SK-N-SH treated with all-trans-retinoic acid at 6 μM for 48 hours (cell line): ENCODE measurements at regions not wholly inside any gene's neighbourhood (a gene's known extent, or its start where the extent isn't known, plus 50 kb on each side); places are given as distances from the start of the nearest gene placed in this dataset.

Experiments used
- ATAC-seq: fragments of 200-7000 bp; cut with Tn5 transposase; 3 replicates; pipeline ENCODE4 v1.9.1; 2020; ENCODE audit warnings: mild to moderate bottlenecking, moderate library complexity
- ARNTL ChIP-seq: fragments of 450-650 bp; formaldehyde crosslinking; IDR thresholded peaks from 2 replicates; pipeline ENCODE4 v1.5.0; 2020; ENCODE audit warnings: low read depth, mild to moderate bottlenecking, moderate library complexity, borderline replicate concordance
- BACH2 ChIP-seq: fragments of 250-450 bp; sonication (Bioruptor Pico); IDR thresholded peaks from 2 replicates; pipeline ENCODE4 v1.9.0; 2021; ENCODE audit warnings: mild to moderate bottlenecking, borderline replicate concordance
- CSDC2 ChIP-seq: fragments of 250-450 bp; sonication (Bioruptor Pico); IDR thresholded peaks from 2 replicates; pipeline ENCODE4 v1.5.0; 2020; ENCODE audit warnings: mild to moderate bottlenecking, moderate library complexity
- ESRRG ChIP-seq: fragments of 250-450 bp; sonication (Bioruptor Pico); IDR thresholded peaks from 2 replicates; pipeline ENCODE4 v1.6.1; 2021; ENCODE audit warnings: mild to moderate bottlenecking
- GLIS3 ChIP-seq: fragments of 250-450 bp; sonication (Bioruptor Pico); IDR thresholded peaks from 2 replicates; pipeline ENCODE4 v1.5.0; 2020; ENCODE audit warnings: mild to moderate bottlenecking, moderate library complexity
- ISL1 ChIP-seq: fragments of 250-450 bp; sonication (Bioruptor Pico); IDR thresholded peaks from 2 replicates; pipeline ENCODE4 v2.1.2; 2022; ENCODE audit warnings: mild to moderate bottlenecking, moderate library complexity
- OSR1 ChIP-seq: fragments of 250-450 bp; sonication (Bioruptor Pico); IDR thresholded peaks from 2 replicates; pipeline ENCODE4 v1.8.0; 2022; ENCODE audit warnings: moderate library complexity, mild to moderate bottlenecking, inconsistent platforms
- POU6F1 ChIP-seq: fragments of 250-450 bp; sonication (Bioruptor Pico); IDR thresholded peaks from 2 replicates; pipeline ENCODE4 v1.8.0; 2021; ENCODE audit warnings: low read depth, mild to moderate bottlenecking, moderate library complexity, borderline replicate concordance
- PPARA ChIP-seq: fragments of 250-450 bp; sonication (Bioruptor Pico); IDR thresholded peaks from 2 replicates; pipeline ENCODE4 v1.5.0; 2020; ENCODE audit warnings: mild to moderate bottlenecking, borderline replicate concordance
- RARB ChIP-seq: fragments of 250-450 bp; sonication (Bioruptor Pico); IDR thresholded peaks from 2 replicates; pipeline ENCODE4 v1.8.0; 2021; ENCODE audit warnings: mild to moderate bottlenecking, moderate library complexity
- SNAI2 ChIP-seq: fragments of 250-450 bp; sonication (Bioruptor Pico); IDR thresholded peaks from 2 replicates; pipeline ENCODE4 v1.5.0; 2020; ENCODE audit warnings: mild to moderate bottlenecking, moderate library complexity
- TCF4 ChIP-seq: fragments of 250-450 bp; sonication (Bioruptor Pico); IDR thresholded peaks from 2 replicates; pipeline ENCODE4 v1.8.0; 2021; ENCODE audit warnings: mild to moderate bottlenecking, moderate library complexity, borderline replicate concordance
- TOX ChIP-seq: fragments of 250-450 bp; sonication (Bioruptor Pico); IDR thresholded peaks from 2 replicates; pipeline ENCODE4 v1.8.0; 2021; ENCODE audit warnings: mild to moderate bottlenecking, moderate library complexity, borderline replicate concordance
- TSHZ2 ChIP-seq: fragments of 250-450 bp; sonication (Bioruptor Pico); IDR thresholded peaks from 2 replicates; pipeline ENCODE4 v1.5.0; 2020; ENCODE audit warnings: mild to moderate bottlenecking, moderate library complexity
- ZC3H10 ChIP-seq: fragments of 250-450 bp; sonication (Bioruptor Pico); IDR thresholded peaks from 2 replicates; pipeline ENCODE4 v1.5.1; 2021; ENCODE audit warnings: mild to moderate bottlenecking, moderate library complexity
- ZFP3 ChIP-seq: fragments of 250-450 bp; sonication (Bioruptor Pico); IDR thresholded peaks from 2 replicates; pipeline ENCODE4 v1.5.0; 2020; ENCODE audit warnings: mild to moderate bottlenecking, moderate library complexity
- ZFP30 ChIP-seq: fragments of 450-650 bp; formaldehyde crosslinking; IDR thresholded peaks from 2 replicates; pipeline ENCODE4 v1.5.0; 2022; ENCODE audit warnings: mild to moderate bottlenecking, moderate library complexity
- ZNF565 ChIP-seq: fragments of 450-650 bp; formaldehyde crosslinking; conservative IDR thresholded peaks from 2 replicates; pipeline ENCODE4 v1.5.0; 2020; ENCODE audit warnings: low read depth, mild to moderate bottlenecking, moderate library complexity
- ZNF70 ChIP-seq: fragments of 450-650 bp; formaldehyde crosslinking; IDR thresholded peaks from 2 replicates; pipeline ENCODE4 v1.5.0; 2020; ENCODE audit warnings: mild to moderate bottlenecking, moderate library complexity
- TF ChIP-seq, protein P1 (sequence below): fragments of 250-450 bp; sonication (Bioruptor Pico); IDR thresholded peaks from 2 replicates; pipeline ENCODE4 v1.5.1; 2021; ENCODE audit warnings: mild to moderate bottlenecking, moderate library complexity
- TF ChIP-seq, protein P2 (sequence below): fragments of 250-450 bp; sonication (Bioruptor Pico); IDR thresholded peaks from 2 replicates; pipeline ENCODE4 v1.8.0; 2020; ENCODE audit warnings: mild to moderate bottlenecking, moderate library complexity, borderline replicate concordance
- TF ChIP-seq, protein P3 (sequence below): fragments of 250-450 bp; sonication (Bioruptor Pico); IDR thresholded peaks from 2 replicates; pipeline ENCODE4 v1.5.1; 2020; ENCODE audit warnings: low read depth, mild to moderate bottlenecking, moderate library complexity

- TF ChIP-seq TSHZ2 (CRISPR knock-in tag) (no peak), TCF4 (CRISPR knock-in tag) (no peak), ARNTL (CRISPR knock-in tag) (no peak)
These were observed 539.9 kb upstream of the SEL1L start (continued) for GRCh38 chr14:82073547-82073946.

GRCh38 chr14:82075566-82075965, 541.9 kb upstream of the SEL1L start:
- ATAC-seq = no peak
- TF ChIP-seq ARNTL (CRISPR knock-in tag) = no peak
- TF ChIP-seq ZFP3 = no peak
- no peak for TF ChIP-seq ZC3H10 (CRISPR knock-in tag)
- TF ChIP-seq RARB (CRISPR knock-in tag) = no peak
- TF ChIP-seq, protein P1, sequence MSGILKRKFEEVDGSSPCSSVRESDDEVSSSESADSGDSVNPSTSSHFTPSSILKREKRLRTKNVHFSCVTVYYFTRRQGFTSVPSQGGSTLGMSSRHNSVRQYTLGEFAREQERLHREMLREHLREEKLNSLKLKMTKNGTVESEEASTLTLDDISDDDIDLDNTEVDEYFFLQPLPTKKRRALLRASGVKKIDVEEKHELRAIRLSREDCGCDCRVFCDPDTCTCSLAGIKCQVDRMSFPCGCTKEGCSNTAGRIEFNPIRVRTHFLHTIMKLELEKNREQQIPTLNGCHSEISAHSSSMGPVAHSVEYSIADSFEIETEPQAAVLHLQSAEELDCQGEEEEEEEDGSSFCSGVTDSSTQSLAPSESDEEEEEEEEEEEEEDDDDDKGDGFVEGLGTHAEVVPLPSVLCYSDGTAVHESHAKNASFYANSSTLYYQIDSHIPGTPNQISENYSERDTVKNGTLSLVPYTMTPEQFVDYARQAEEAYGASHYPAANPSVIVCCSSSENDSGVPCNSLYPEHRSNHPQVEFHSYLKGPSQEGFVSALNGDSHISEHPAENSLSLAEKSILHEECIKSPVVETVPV (CRISPR knock-in tag) = no peak
- TF ChIP-seq ZFP30 = no peak
- TF ChIP-seq TSHZ2 (CRISPR knock-in tag) = no peak
- TF ChIP-seq ESRRG (CRISPR knock-in tag) = no peak
- TF ChIP-seq SNAI2 (CRISPR knock-in tag) = no peak
- TF ChIP-seq GLIS3 (CRISPR knock-in tag) = no peak
- no peak for TF ChIP-seq ISL1
- TF ChIP-seq ZNF565 = no peak
- TF ChIP-seq, protein P2, sequence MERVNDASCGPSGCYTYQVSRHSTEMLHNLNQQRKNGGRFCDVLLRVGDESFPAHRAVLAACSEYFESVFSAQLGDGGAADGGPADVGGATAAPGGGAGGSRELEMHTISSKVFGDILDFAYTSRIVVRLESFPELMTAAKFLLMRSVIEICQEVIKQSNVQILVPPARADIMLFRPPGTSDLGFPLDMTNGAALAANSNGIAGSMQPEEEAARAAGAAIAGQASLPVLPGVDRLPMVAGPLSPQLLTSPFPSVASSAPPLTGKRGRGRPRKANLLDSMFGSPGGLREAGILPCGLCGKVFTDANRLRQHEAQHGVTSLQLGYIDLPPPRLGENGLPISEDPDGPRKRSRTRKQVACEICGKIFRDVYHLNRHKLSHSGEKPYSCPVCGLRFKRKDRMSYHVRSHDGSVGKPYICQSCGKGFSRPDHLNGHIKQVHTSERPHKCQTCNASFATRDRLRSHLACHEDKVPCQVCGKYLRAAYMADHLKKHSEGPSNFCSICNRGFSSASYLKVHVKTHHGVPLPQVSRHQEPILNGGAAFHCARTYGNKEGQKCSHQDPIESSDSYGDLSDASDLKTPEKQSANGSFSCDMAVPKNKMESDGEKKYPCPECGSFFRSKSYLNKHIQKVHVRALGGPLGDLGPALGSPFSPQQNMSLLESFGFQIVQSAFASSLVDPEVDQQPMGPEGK = no peak

DNA sequence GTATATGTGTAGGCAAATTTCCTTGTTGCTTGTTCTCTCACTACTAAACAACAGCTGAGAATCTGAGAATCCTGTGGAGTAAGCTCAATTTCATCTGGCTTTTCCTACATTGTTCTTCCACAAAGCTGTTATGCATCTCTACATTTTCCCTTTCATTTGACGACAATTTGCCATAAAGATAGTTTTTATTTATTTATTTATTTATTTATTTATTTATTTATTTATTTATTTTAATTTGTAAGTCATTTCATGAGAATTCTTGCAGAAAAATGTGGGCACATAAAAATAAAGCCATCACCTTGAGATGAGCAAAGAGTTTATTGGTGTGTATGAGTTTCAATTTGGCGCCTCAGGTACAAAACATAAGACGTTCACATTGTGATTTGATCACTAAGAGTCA, 545.9 kb upstream of the SEL1L start:
- no peak for ATAC-seq
- TF ChIP-seq ZC3H10 (CRISPR knock-in tag) (no peak), TOX (no peak), ZNF565 (no peak), GLIS3 (CRISPR knock-in tag) (no peak), POU6F1 (CRISPR knock-in tag) (no peak), RARB (CRISPR knock-in tag) (no peak), CSDC2 (CRISPR knock-in tag) (no peak), OSR1 (CRISPR knock-in tag) (no peak), TCF4 (CRISPR knock-in tag) (no peak), PPARA (no peak), ISL1 (no peak), ZFP3 (no peak), BACH2 (CRISPR knock-in tag) (no peak), ZNF70 (CRISPR knock-in tag) (no peak), SNAI2 (CRISPR knock-in tag) (no peak)
- TF ChIP-seq, protein P3, sequence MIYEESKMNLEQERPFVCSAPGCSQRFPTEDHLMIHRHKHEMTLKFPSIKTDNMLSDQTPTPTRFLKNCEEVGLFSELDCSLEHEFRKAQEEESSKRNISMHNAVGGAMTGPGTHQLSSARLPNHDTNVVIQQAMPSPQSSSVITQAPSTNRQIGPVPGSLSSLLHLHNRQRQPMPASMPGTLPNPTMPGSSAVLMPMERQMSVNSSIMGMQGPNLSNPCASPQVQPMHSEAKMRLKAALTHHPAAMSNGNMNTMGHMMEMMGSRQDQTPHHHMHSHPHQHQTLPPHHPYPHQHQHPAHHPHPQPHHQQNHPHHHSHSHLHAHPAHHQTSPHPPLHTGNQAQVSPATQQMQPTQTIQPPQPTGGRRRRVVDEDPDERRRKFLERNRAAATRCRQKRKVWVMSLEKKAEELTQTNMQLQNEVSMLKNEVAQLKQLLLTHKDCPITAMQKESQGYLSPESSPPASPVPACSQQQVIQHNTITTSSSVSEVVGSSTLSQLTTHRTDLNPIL (CRISPR knock-in tag) = no peak
- TF ChIP-seq, protein P1 (CRISPR knock-in tag) = no peak
- TF ChIP-seq, protein P2 = no peak
